ENCODE measurements at regions not wholly inside any gene's neighbourhood (a gene's known extent, or its start where the extent isn't known, plus 50 kb on each side); places are given as distances from the start of the nearest gene placed in this dataset.

DNA sequence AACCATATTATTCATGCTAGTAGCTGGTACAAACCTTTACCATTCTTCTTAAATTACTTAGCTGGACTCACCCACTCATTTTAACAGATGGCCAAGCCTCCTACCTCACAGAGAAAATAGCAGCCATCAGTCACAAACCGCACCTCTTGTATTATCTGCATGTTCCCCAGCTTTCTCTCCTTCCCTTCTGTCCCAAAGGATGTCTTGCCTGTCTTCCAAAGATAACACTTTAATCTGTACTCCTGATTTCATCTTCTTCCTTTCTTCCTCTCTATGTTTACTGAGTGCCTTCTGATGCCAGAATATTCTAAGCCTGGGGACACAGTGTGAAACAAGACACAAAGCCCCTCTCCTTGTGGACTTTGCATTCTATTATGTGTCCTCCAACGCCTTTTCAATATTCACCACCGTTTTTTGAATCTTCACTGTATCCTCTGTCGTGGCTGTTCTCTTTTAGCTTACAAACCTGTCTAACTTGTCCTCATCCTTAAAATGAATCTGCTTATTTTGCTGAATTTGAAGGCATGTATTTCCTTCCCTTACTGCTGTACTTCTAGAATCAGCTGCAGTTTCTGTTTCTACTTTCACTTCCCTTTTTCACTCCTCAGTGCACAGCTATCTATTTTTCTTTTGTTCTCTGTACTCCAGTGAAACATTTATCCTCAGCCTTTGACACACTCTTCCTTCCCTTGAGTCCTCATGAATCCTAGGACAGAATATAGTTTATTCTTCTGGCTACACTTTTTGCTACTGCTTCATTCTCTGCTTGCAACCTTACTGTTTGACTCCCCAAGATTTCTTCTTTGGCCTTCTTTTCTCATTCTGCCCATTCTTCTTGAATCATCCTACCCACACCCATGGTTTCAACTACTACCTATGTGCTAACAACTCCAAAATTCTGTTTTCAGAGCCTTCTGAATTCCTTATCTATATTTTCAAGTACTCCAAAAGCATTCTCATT is 216.9 kb upstream of the SAMSN1 start:
- TF ChIP-seq, protein P1, sequence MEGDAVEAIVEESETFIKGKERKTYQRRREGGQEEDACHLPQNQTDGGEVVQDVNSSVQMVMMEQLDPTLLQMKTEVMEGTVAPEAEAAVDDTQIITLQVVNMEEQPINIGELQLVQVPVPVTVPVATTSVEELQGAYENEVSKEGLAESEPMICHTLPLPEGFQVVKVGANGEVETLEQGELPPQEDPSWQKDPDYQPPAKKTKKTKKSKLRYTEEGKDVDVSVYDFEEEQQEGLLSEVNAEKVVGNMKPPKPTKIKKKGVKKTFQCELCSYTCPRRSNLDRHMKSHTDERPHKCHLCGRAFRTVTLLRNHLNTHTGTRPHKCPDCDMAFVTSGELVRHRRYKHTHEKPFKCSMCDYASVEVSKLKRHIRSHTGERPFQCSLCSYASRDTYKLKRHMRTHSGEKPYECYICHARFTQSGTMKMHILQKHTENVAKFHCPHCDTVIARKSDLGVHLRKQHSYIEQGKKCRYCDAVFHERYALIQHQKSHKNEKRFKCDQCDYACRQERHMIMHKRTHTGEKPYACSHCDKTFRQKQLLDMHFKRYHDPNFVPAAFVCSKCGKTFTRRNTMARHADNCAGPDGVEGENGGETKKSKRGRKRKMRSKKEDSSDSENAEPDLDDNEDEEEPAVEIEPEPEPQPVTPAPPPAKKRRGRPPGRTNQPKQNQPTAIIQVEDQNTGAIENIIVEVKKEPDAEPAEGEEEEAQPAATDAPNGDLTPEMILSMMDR (IDR thresholded peaks at IDR 0.05) = no peak
- no peaks in the 10 kb centered on the region for H3K27me3 ChIP-seq
- no peak overlapping the region for H3K4me3 ChIP-seq
- intact Hi-C loops (cut with DNase I) = no loop called here
- no peaks in the 10 kb centered on the region for H3K4me1 ChIP-seq
- no peak for DNase-seq
- H3K9me3 ChIP-seq = no peaks in the 10 kb centered on the region
- peak overlapping the region; percentile 28 for H3K27ac ChIP-seq
- H3K36me3 ChIP-seq = no peaks in the 10 kb centered on the region
- H3K9ac ChIP-seq (ENCODE audit: low read depth in 2 of 2, low read length in 2 of 2) = peak overlapping the region; percentile 21 to 31

DNA sequence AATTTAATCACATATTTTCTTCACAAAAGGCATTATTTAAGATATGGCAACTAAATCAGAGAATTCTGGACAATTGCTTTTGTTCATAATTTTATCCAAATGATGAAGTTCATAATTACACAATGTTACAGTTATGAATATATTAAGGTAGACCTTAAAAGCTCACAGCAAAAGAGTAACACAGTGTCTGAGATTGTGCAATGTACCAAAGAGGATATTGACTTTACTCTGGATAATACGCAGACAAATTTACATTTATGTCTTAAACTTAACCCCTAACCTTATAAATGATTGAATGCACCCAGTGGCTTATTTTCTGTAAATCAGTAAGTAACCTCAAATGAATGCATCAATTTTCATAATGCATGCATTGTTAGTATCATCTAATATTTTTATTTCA is 216.2 kb upstream of the SAMSN1 start:
- peak overlapping the region; percentile 28 for H3K27ac ChIP-seq
- H3K27me3 ChIP-seq = no peaks in the 10 kb centered on the region
- H3K36me3 ChIP-seq = no peaks in the 10 kb centered on the region
- no peaks in the 10 kb centered on the region for H3K9me3 ChIP-seq
- H3K4me3 ChIP-seq = no peak overlapping the region
- intact Hi-C loops (cut with DNase I) = no loop called here
- peak overlapping the region; percentile 21 to 31 for H3K9ac ChIP-seq (ENCODE audit: low read depth in 2 of 2, low read length in 2 of 2)
- DNase-seq = no peak
- no peaks in the 10 kb centered on the region for H3K4me1 ChIP-seq
- TF ChIP-seq, protein P1 (IDR thresholded peaks at IDR 0.05) = no peak

DNA sequence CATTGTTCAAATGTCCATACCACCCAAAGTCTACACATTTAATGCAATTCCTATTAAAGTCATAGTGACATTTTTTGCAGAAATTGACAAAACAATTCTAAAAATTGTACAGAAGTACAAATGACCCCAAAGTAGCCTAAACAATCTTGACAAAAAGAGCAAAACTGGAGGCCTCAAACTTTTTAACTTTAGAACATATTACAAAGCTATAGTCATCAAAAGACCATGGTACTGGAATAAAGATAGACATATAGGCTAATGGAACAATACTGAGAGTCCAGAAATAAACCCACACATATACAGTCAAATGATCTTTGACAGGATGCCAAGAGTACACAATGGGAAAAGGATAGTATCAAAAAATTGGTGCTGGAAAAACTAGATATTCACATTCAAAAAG is 213.2 kb upstream of the SAMSN1 start:
- DNase-seq = no peak
- no peaks in the 10 kb centered on the region for H3K4me1 ChIP-seq

GRCh38 chr21:14758849-14759248 is 212.7 kb upstream of the SAMSN1 start:
- no peaks in the 10 kb centered on the region for H3K27me3 ChIP-seq
- no peaks in the 10 kb centered on the region for H3K9me3 ChIP-seq
- intact Hi-C loops (cut with DNase I) = no loop called here
- H3K4me3 ChIP-seq = no peak overlapping the region
- TF ChIP-seq, protein P1 (IDR thresholded peaks at IDR 0.05) = no peak
- no peak for DNase-seq
- H3K27ac ChIP-seq = no peak overlapping the region
- H3K36me3 ChIP-seq = no peaks in the 10 kb centered on the region
- no peaks in the 10 kb centered on the region for H3K4me1 ChIP-seq
- no peak overlapping the region for H3K9ac ChIP-seq (ENCODE audit: low read depth in 2 of 2, low read length in 2 of 2)

More for the DNA sequence above, 213.2 kb upstream of the SAMSN1 start:
- Histone ChIP-seq H3K9me3 (no peaks in the 10 kb centered on the region), H3K27ac (no peak overlapping the region), H3K27me3 (no peaks in the 10 kb centered on the region), H3K9ac (ENCODE audit: low read depth in 2 of 2, low read length in 2 of 2) (no peak overlapping the region), H3K4me3 (no peak overlapping the region), H3K36me3 (no peaks in the 10 kb centered on the region)
- TF ChIP-seq, protein P1 (IDR thresholded peaks at IDR 0.05) = no peak
- intact Hi-C loops (cut with DNase I) = no loop called here

DNA sequence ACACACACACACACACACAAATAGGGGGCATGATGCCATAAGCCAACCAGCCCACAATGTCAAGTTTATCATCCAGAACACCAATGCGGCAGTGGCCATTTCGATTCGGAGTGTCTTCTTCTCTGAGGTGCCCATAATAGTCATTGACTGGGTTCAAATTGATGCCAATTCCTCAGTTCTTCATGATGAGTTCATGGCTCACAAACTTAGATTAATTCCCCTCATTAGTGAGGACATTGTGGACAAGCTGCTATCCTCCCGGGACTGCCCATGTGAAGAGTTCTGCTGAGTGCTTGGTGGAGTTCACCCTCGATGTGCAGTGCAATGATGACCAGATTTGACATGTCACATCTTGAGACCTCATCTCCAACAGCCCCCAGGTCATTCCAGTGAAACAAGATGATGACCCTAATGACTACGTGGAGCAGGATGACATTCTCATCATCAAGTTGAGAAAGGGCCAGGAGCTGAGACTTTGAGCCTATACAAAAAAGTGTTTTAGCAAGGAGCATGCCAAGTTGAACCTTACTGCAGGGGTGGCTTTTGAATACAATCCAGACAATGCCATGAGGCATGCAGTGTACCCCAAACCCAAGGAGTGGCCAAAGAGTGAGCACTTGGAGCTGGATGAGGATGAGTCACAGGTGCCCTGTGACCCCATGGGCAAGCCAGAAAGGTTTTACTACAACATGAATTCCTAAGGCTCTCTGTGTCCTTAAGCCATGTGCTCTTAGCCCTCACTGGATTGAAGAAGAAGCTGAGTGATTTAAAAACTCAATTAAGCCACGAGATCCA is 211.6 kb upstream of the SAMSN1 start:
- TF ChIP-seq, protein P1 (IDR thresholded peaks at IDR 0.05) = no peak
- no peak overlapping the region for H3K27ac ChIP-seq
- H3K27me3 ChIP-seq = no peaks in the 10 kb centered on the region
- intact Hi-C loops (cut with DNase I) = no loop called here
- H3K36me3 ChIP-seq = no peaks in the 10 kb centered on the region
- H3K4me1 ChIP-seq = no peaks in the 10 kb centered on the region
- DNase-seq = no peak
- no peak overlapping the region for H3K4me3 ChIP-seq
- H3K9me3 ChIP-seq = no peaks in the 10 kb centered on the region
- no peak overlapping the region for H3K9ac ChIP-seq (ENCODE audit: low read depth in 2 of 2, low read length in 2 of 2)

Data from colonic mucosa (tissue), 4 donors.